Spinal cord (tissue), 9 donors: ENCODE measurements at regions not wholly inside any gene's neighbourhood (a gene's known extent, or its start where the extent isn't known, plus 50 kb on each side); places are given as distances from the start of the nearest gene placed in this dataset.
A peak's percentile ranks its signal among the peaks of the same experiment; 100 is the strongest.

ENCODE experiments used
- DNase-seq, 6 donors: peaks; one replicate each; pipeline versions ENCODE4 v3.0.0 to v3.0.0-alpha.2; 2013 to 2015; ENCODE audit warnings: low spot score in 6 of 6, low read depth in 4 of 6
- H3K27ac ChIP-seq: one replicate; pipeline ENCODE4 v1.5.1; 2013; ENCODE audit warnings: low read depth, low read length, control low read depth
- H3K27me3 ChIP-seq: one replicate; pipeline ENCODE4 v1.6.1; 2013; ENCODE audit warnings: low read length; ENCODE audit not compliant: control insufficient read depth, insufficient read depth
- H3K36me3 ChIP-seq: one replicate; pipeline ENCODE4 v1.6.1; 2013; ENCODE audit warnings: low read length; ENCODE audit not compliant: control insufficient read depth, insufficient read depth
- H3K4me1 ChIP-seq: one replicate; pipeline ENCODE4 v1.6.1; 2013; ENCODE audit warnings: low read length; ENCODE audit not compliant: control insufficient read depth, insufficient read depth
- H3K4me3 ChIP-seq: one replicate; pipeline ENCODE4 v1.5.1; 2013; ENCODE audit warnings: low read depth, low read length, control low read depth
- H3K9me3 ChIP-seq: one replicate; pipeline ENCODE4 v1.6.1; 2013; ENCODE audit warnings: low read length; ENCODE audit not compliant: control insufficient read depth, insufficient read depth
- WGBS: methylation state at CpG from one replicate; pipeline ENCODE4 v1.1.5; 2013; ENCODE audit warnings: missing lambda C conversion rate; ENCODE audit not compliant: insufficient coverage; 5-methylcytosine and 5-hydroxymethylcytosine counted together
- donor health status: healthy.

DNA sequence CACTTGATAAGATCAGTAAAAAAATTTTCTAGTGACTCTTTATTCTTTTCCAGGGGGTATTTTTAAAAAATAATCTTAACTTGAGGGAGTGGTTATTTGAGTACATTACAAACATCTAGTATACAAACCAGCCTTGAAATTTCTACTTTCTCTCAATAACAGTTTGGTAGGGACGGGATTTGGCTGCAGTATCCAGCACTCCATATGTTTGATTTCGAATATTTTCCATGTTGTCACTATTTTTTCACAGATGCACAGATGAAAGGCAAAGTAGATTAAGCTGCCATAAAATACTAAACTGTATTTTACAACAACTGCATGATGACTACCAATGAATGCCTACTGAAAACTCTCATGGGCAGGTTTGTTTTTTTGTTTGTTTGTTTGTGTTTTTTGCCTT, 225.0 kb downstream of the COX7B2 start:
- H3K36me3 ChIP-seq = no peaks in the 10 kb centered on the region
- WGBS = no CpG with 5 or more reads among the region's 2 CpGs
- no peak overlapping the region for H3K27ac ChIP-seq
- H3K27me3 ChIP-seq = no peaks in the 10 kb centered on the region
- no peak overlapping the region for H3K4me3 ChIP-seq
- H3K4me1 ChIP-seq = no peaks in the 10 kb centered on the region
- DNase-seq = peak in 2 of 6 donors; percentile 7 to 85
- no peaks in the 10 kb centered on the region for H3K9me3 ChIP-seq

DNA sequence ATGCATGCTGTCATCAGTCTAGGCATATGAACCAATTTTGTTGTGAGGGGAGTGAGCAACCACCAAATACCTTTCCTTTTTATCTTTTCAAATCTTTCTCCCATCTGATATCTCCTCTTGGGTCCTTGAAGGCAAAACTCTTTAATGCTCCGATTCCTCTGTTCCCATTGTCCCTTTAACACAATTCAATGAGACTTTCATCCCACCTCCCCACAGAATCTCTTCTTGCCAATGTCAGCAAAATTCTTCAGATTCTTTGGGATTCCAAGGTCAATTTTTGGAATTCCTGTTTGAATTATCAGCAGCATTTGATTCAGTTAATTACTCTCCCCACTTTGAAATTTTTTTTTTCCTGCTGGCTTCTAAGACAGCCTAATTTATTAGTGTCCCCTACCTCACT, 232.7 kb downstream of the COX7B2 start:
- DNase-seq = no peak
- no peaks in the 10 kb centered on the region for H3K27me3 ChIP-seq
- peaks cover 1% of the 10 kb centered on the region for H3K9me3 ChIP-seq
- H3K4me1 ChIP-seq = no peaks in the 10 kb centered on the region
- H3K36me3 ChIP-seq = no peaks in the 10 kb centered on the region
- H3K27ac ChIP-seq = no peak overlapping the region
- WGBS = 100% methylated on average over 1 of the region's 1 CpG
- no peak overlapping the region for H3K4me3 ChIP-seq

DNA sequence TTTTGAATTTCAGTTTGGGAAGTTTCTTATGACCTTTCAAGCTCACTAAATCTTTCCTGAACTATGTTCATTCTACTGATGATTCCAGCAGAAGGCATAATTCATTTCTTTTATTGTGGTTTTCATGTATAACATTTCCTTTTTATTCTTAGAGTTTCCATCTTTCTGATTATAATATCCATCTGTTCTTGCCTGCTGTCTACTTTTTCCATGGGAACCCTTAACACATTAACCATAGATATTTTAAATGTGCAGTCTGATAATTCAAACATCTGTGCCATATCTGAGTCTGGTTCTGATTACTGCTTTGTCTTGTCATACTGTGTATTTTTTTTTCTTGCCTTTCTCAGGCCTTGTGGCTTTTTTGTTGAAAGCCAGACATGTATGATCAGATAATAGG, 234.7 kb downstream of the COX7B2 start:
- Histone ChIP-seq H3K27me3 (no peaks in the 10 kb centered on the region), H3K9me3 (peaks cover 1% of the 10 kb centered on the region), H3K36me3 (no peaks in the 10 kb centered on the region), H3K4me3 (no peak overlapping the region), H3K27ac (no peak overlapping the region), H3K4me1 (no peaks in the 10 kb centered on the region)
- DNase-seq = peak in 2 of 6 donors; percentile 17 to 84

DNA sequence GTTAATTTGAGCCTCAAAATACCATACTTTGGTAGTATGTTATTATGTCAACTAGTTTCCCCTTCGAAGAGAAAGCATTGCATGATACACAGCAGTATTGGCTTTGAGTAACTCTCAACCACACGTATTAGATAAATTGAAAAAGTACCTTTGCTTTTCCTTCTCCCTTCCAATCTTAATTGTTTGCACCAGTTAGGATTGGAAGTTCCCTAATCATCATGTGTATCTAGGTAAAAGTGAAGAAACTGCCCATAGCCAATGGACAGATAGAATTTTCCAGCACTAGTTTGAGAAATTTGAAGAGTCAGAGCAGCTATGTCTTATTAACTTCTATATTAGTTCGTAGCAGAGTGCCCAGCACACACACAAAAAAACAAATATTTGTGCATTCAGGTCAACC, 241.3 kb downstream of the COX7B2 start:
- no peak for DNase-seq
- Histone ChIP-seq H3K27me3 (no peaks in the 10 kb centered on the region), H3K9me3 (peaks cover 1% of the 10 kb centered on the region), H3K27ac (no peak overlapping the region), H3K36me3 (no peaks in the 10 kb centered on the region), H3K4me3 (no peak overlapping the region), H3K4me1 (no peaks in the 10 kb centered on the region)
- WGBS = no CpG with 5 or more reads among the region's 3 CpGs

DNA sequence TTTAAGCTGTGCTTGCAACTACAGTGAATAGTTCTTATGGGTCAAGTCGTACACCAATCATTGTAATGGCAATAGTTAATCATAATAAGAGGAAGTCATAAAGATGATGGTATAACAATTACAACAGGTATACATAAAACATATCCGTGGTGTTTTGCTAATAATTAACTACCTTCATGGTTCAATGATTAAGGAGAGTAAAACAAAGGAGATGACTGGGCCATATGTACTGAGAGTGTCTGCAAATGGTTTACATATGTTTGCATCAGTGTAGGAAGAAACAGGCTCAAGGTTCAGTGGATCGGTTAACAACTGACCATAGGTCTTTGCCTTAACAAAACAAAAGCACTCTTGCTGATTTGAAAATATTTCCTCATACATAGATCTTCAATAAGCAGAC, 253.0 kb downstream of the COX7B2 start:
- no peak for DNase-seq
- H3K4me1 ChIP-seq = no peaks in the 10 kb centered on the region
- WGBS = 83% methylated on average over 1 of the region's 3 CpGs
- no peaks in the 10 kb centered on the region for H3K9me3 ChIP-seq
- H3K4me3 ChIP-seq = no peak overlapping the region
- H3K27me3 ChIP-seq = no peaks in the 10 kb centered on the region
- no peak overlapping the region for H3K27ac ChIP-seq
- H3K36me3 ChIP-seq = no peaks in the 10 kb centered on the region

DNA sequence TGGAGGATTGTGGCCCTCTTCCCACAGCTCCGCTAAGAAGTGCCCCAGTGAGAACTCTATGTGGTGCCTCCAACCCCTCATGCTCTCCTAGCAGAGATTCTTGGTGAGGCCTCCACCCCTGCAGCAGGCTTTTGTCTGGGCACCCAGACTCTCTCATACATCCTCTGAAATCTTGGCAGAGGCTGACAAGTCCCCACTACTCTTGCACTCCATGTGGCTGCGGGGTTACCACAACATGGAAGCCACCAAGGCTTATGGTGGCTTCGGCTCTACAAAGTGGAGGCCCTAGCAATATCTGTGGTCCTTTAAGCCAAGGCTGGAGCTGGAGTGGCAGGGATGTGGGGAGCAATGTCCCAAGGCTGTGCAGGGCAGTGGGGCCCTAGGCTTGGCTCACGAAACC, 255.2 kb downstream of the COX7B2 start:
- Histone ChIP-seq H3K36me3 (no peaks in the 10 kb centered on the region), H3K27me3 (no peaks in the 10 kb centered on the region), H3K27ac (no peak overlapping the region), H3K4me3 (no peak overlapping the region), H3K9me3 (no peaks in the 10 kb centered on the region), H3K4me1 (no peaks in the 10 kb centered on the region)
- 90% methylated on average over 4 of the region's 4 CpGs for WGBS
- DNase-seq = no peak

DNA sequence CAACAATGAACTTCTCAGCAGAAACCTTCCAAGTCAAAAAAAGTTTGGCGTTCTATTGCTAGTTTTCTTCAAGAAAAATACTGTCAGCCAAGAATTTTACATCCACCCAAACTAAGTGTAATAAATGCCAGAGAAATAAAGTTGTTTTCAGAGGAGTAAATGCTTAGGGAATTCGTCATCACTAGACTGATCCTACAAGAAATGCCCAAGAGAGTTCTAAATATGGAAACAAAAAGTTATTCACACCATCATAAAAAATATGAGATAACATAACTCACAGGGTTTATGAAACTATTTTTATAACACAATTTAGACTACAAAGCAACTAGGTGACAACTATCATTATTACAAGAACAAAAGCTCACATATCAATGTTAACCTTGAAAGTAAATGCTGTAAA, 259.5 kb upstream of the GABRA2 start:
- Histone ChIP-seq H3K4me1 (no peaks in the 10 kb centered on the region), H3K36me3 (no peaks in the 10 kb centered on the region), H3K9me3 (peaks cover 3% of the 10 kb centered on the region), H3K27me3 (no peaks in the 10 kb centered on the region), H3K4me3 (no peak overlapping the region), H3K27ac (no peak overlapping the region)
- no CpG with 5 or more reads among the region's 2 CpGs for WGBS
- DNase-seq = no peak

DNA sequence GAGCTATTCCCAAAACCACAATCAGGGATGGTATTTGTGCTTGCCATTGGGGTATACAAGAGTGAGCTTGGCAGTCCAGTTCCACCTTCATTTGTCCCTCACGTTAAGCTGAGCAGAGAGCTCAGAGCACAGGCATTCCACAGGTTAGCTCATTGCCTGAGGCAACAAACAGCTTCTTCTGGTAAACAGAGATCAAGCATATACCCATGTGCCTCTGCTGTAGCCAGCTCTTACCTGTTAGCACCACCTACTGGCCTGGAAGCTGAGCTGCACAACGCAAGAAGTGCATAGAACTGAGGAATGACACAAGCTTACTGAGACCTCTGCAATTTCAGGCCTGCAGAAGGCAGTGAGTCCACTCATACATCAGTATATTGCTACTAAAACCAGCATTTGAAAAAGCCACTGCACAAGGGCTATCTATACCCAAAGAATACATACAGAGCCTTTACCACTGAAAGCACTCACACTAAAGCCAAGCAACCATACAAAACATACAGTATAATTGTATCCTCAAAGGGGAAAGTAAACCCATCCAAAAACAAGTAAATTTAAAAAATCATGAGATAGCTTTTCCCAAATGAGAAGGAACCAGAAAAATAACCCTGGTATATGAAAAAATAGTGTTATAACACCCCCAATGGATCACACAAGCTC, 258.3 kb upstream of the GABRA2 start:
- H3K4me1 ChIP-seq = no peaks in the 10 kb centered on the region
- DNase-seq = peak in 1 of 6 donors; percentile 5
- WGBS = 38% methylated on average over 2 of the region's 2 CpGs
- no peaks in the 10 kb centered on the region for H3K36me3 ChIP-seq
- no peaks in the 10 kb centered on the region for H3K27me3 ChIP-seq
- no peak overlapping the region for H3K4me3 ChIP-seq
- peaks cover 3% of the 10 kb centered on the region for H3K9me3 ChIP-seq
- H3K27ac ChIP-seq = no peak overlapping the region

DNA sequence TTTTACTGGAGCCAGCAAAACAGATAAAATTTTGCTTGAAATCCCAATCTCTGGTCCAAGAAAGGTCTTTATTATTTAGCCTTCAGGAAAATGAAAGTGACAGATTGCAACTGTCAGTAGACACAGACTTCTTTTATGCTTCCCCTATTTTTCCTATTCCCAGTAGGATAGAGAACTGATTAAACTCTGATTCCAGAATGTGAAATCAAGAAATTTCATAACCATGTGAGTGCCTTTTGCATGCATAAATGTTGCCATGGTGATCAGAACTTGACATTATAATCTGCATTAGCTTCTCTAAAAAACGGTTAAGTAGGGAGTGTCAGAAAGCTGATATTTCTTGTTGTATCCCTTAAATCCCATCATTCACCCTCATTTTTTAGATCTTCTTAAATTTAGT, 255.2 kb upstream of the GABRA2 start:
- Histone ChIP-seq H3K4me3 (no peak overlapping the region), H3K36me3 (no peaks in the 10 kb centered on the region), H3K9me3 (peaks cover 3% of the 10 kb centered on the region), H3K27me3 (no peaks in the 10 kb centered on the region), H3K27ac (no peak overlapping the region), H3K4me1 (no peaks in the 10 kb centered on the region)
- DNase-seq = peak in 3 of 6 donors; percentile 4 to 51 (median 33)
- WGBS = no CpG with 5 or more reads among the region's 1 CpG
